ENCODE measurements at regions not wholly inside any gene's neighbourhood (a gene's known extent, or its start where the extent isn't known, plus 50 kb on each side); places are given as distances from the start of the nearest gene placed in this dataset.

DNA sequence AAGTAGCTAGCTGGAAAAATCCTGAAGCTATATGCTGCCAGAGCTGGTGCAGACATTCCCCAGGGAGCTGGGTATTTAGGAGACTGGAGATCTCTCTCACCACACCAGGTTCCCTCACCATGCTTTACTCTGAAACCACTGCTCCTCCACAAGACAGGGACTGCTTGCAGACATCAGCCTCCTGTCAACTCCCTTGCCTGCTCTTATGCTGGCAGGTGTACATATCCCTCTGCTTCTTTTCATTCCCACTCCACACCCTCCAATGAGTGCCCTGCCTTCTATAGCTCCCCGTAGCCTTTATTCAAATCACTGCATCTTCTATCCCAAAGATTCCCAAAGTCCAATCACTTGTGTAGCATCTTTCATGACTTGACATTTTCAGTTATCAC lies 380.7 kb downstream of the NFIB start:
- TF ChIP-seq, protein P1, sequence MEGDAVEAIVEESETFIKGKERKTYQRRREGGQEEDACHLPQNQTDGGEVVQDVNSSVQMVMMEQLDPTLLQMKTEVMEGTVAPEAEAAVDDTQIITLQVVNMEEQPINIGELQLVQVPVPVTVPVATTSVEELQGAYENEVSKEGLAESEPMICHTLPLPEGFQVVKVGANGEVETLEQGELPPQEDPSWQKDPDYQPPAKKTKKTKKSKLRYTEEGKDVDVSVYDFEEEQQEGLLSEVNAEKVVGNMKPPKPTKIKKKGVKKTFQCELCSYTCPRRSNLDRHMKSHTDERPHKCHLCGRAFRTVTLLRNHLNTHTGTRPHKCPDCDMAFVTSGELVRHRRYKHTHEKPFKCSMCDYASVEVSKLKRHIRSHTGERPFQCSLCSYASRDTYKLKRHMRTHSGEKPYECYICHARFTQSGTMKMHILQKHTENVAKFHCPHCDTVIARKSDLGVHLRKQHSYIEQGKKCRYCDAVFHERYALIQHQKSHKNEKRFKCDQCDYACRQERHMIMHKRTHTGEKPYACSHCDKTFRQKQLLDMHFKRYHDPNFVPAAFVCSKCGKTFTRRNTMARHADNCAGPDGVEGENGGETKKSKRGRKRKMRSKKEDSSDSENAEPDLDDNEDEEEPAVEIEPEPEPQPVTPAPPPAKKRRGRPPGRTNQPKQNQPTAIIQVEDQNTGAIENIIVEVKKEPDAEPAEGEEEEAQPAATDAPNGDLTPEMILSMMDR (IDR thresholded peaks at IDR 0.05; ENCODE audit: low read depth, low read length), result no peak
- H3K4me3 ChIP-seq (ENCODE audit: low read depth, low read length), result no peak overlapping the region

DNA sequence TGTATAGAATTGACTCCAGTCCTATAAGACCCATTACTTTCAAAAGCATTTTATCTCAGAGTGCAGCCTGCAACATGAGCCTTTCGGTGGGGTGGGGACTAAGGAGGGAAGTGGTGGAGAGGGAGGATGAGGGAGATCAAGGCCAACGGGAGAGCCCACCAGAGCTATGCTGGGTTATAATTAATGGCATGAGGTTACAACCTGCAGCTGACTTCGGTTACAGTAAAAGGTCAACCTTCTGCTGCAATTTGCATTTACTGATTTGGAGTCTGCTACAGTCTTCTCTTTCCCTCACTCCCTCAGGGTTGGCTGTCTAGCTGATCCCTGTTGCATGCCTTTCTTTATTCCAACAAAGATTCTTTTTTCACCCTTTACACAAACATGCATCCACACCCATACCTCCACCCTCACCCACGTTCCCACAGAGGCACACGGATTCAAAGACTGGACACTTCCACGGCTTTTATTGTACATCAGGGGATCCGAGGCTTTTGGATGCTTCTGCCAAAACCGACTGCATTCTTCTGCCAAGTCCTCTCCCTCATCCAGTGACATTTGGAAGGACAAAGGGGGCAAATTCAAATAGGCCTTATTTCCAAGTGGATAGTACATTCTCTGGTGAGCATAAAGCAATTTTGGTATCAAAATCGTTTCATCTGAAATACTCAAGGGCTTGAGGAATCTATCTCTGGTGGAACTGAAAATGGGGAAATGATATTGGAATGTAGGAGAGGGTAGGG lies 381.2 kb downstream of the NFIB start:
- H3K4me3 ChIP-seq (ENCODE audit: low read depth, low read length), result no peak overlapping the region
- TF ChIP-seq, protein P1 (IDR thresholded peaks at IDR 0.05; ENCODE audit: low read depth, low read length), result no peak

DNA sequence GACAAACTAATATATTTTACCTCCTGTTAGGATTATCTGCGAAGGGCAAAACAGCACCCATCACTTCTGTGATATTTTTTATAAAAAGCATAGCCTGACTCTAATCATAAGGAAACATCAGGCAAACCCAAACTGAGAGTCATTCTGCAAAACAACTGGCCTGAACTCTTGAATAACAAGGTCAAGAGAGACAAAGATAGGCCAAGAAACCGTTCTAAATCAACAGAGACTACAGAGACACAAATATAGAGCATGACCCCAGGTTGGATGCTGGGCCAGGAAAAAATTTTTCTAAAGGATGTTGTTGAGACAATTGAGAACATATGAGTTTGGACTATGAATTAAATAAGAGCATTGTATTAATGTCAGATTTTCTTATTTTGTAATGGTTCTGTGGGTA lies 384.9 kb downstream of the NFIB start:
- TF ChIP-seq, protein P1 (IDR thresholded peaks at IDR 0.05; ENCODE audit: low read depth, low read length), result no peak
- H3K4me3 ChIP-seq (ENCODE audit: low read depth, low read length), result no peak overlapping the region

DNA sequence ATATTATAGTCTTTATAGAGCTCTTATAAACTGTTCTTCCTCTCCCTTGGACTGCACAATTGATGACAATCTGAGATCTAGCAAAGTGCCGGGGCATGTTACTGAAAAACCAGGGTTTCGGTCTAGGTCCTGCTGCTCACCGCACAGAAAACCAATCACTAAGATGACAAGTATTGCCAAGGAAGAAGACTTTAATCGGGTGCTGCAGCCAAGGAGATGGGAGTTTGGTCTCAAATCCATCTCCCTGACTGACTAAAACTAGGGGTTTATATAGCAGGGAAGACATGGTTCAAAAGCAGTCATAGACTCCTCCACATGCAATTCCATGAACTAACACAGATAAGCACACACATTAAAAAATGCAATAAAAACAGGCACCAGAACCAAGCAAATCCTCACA lies 390.6 kb downstream of the NFIB start:
- no peak overlapping the region for H3K4me3 ChIP-seq (ENCODE audit: low read depth, low read length)
- TF ChIP-seq, protein P1 (IDR thresholded peaks at IDR 0.05; ENCODE audit: low read depth, low read length), result no peak

DNA sequence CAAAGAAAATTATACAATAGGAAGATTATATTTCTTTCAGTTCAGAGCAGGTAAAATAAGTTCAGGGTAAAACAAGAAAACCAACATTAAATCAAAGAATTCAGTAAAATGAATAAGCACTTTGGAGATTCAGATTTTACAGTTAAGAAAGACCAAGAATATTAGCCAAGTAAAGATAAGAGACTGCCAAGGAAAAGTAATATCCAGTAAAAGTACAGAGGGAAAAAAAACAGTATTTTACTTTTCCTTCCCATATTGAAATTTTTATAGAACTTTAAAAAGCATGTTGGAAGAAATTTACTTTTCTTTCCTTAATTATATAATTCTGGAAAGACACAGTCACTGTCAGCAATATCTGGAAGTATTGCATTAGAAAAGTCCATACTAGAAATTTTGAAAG lies 393.4 kb downstream of the NFIB start:
- no peak overlapping the region for H3K4me3 ChIP-seq (ENCODE audit: low read depth, low read length)
- TF ChIP-seq, protein P1 (IDR thresholded peaks at IDR 0.05; ENCODE audit: low read depth, low read length), result no peak

DNA sequence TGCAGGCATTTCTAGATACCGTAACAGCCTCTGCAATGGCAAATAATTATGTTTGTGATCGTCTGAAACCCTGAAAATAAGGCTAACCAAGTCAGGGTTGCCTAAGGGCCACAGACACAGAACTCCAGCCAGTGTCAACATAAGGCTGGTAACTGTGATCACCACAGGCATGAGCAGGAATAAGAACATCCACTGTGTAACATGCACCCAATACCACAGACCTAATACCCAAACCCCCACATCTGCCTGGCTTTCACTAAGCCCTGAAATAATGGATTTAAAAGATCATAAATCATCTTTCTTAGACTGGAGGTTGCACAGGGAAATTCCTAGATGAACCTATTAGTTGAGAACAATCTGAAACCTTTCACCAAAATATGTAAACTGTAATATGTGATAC lies 394.5 kb downstream of the NFIB start:
- TF ChIP-seq, protein P1 (IDR thresholded peaks at IDR 0.05; ENCODE audit: low read depth, low read length), result no peak
- no peak overlapping the region for H3K4me3 ChIP-seq (ENCODE audit: low read depth, low read length)

DNA sequence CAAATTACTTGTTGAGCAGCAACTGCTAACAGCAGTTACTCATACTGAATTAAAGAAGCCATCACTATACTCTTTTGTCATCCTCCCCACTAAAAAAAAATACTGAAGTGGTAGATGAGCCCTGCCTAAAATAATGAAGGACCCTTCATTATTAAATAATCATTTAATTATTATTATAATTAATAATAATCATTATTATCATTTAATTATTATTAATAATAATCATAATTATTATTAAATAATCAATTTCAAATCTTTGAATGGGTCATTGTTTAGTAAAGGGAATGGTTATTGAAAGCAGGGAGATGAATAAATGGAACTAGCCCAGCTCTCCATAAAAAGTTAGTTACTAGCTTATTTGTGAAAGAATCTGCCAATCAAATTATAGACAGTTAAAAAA lies 396.4 kb downstream of the NFIB start:
- H3K4me3 ChIP-seq (ENCODE audit: low read depth, low read length), result no peak overlapping the region
- TF ChIP-seq, protein P1 (IDR thresholded peaks at IDR 0.05; ENCODE audit: low read depth, low read length), result no peak

Measured in WI38 (cell line).